HCEC 1CT (cell line): ENCODE measurements at regions not wholly inside any gene's neighbourhood (a gene's known extent, or its start where the extent isn't known, plus 50 kb on each side); places are given as distances from the start of the nearest gene placed in this dataset.

ENCODE experiments used
- DNase-seq: peaks from one replicate; pipeline ENCODE4 v3.0.0-alpha.2; 2017

GRCh38 chr16:65779201-65779600 is 587.3 kb upstream of the CDH5 start:
- no peak for DNase-seq

DNA sequence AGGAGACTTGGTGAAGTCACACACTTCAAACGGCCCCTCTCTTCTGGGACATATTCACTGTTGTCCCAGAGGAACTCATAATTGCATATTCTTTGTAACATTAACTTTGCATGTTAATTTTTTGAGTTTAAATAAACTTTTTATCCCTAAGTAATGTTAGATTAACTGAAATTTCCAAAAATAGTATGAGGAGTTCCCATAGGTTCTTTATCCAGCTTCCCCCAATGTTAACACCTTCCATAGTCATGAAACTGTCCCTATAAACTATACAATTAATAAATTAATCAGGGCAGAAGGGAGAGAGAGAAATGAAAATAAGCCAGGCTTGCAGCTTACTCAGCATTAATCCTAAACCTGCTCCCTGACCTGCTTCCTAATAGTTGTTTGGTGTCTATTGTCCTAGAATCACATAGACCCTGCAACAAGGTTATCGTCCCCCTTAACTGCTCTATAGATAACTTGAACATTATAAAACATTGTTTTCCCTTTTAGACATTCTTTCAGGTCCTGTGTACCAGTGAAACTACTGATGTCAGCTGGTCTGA is 589.8 kb upstream of the CDH5 start:
- DNase-seq: no peak

DNA sequence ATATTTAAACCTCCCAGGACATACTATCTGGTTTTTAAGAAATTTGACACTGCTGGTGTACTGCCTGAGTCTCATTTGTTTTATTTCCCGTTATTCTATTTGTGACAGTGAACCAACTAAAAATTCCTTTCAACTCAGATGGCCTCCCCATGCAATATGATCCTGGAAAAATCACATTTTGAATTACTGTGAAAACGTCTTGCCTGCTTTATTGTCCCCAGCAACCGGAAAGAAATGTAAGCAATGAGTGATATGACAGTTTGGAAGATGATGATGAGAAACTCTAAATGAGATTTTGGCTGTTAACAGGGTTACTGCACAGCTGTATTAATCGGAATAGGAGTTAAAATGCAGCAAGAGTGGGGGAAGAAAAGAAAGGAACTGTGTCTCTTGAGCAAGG is 590.7 kb upstream of the CDH5 start:
- DNase-seq: no peak

- DNase-seq: no peak
These were observed 592.1 kb upstream of the CDH5 start for GRCh38 chr16:65774350-65774749.

- no peak for DNase-seq
These were observed 593.1 kb upstream of the CDH5 start for GRCh38 chr16:65773301-65773874.

GRCh38 chr16:65772134-65772732 is 594.3 kb upstream of the CDH5 start:
- no peak for DNase-seq

- DNase-seq: no peak
These were observed 594.8 kb upstream of the CDH5 start for GRCh38 chr16:65771707-65772106.

DNA sequence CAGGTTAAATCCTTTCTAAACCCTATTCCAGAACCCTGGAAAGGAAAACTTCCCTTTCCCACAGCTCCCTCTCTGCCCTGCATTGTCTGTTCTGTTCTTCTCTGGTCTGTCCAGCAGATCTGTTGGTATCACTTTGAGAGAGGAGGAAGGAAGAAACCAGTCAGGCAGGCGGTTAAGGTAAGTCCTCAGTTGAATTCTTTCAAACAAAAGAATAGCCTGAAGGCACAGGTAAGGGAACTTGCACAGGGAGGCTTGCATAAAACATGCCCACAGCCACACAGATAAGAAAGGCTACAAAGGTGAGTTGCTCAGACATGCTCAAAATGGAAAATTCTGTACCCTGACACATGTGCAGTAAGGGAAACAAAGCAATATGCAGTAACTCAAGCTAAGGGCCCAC is 595.7 kb upstream of the CDH5 start:
- no peak for DNase-seq

GRCh38 chr16:65769776-65770438 is 596.6 kb upstream of the CDH5 start:
- DNase-seq: no peak

DNA sequence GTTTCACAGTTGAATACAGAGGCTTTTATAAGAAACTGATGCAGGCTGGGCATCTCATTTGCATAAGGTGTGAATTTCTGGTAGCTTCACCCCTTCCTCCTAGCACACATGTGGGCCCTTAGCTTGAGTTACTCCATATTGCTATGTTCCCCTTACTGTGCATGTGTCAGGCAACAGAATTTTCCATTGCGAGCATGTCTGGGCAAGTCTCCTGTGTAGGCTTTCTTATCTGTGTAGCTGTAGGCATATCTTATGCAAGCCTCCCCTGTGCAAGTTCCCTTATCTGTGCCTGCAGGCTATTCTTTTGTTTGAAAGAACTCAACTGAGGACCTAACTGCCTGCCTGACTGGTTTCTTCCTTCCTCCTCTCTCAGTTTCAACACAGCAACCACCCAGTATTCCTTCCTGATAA is 597.4 kb upstream of the CDH5 start:
- DNase-seq: no peak

DNA sequence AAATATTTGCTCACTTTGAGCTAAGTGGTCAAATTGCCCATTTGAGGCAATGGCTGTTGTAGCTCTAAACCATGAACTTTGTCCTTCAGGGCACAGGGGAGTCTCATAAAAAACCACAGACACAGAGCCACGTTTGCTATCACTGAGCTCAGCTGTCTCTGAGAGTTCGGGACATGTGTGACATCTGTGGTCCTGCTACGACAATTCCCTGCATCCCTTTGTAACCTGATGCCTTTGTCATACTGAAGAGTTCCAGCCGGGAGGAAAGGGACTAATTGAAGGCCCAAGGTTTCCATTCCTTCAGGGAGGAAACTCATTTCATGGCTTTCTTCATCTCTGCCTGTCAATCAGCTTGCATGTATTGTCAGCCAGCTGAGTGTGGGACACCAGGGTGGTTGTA is 599.4 kb upstream of the CDH5 start:
- DNase-seq: no peak

GRCh38 chr16:65763640-65764305 is 602.7 kb upstream of the CDH5 start:
- DNase-seq: no peak

DNA sequence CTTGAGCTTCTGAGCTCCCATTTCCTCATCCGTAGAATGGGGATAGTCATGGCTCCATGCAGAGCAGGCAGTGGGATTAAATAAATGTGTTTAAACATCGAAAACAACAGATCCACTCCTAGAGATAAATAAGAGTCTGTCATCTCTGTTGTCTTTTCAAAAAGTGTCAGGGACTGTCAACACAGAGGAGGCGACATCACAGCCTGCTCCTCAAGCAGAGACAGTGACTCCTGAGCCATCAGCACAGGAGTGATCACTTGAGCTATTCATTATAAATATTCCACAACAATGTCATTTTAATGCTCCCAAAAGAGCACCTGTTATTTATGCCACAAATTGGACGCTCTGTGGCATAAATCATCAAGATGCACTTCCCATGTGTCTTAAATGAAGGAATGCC is 605.6 kb upstream of the CDH5 start:
- no peak for DNase-seq

DNA sequence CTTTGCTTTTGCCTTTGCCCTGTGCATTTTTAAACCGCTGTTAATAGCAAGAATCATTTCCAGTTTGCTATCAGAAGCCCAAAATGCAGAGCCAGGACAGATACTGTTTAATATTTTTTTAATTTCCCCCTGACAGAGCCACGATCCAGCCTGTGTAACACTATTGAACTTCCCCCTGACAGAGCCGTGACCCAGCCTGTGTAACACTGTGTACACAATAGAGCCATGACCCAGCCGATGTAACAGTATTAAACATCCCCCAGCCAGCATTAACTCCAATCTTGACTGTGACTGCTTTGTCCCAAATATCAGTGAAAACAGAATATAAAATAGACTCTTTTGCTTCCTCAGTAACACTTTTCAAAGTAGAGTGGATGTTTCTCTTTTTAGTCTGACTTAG is 607.9 kb upstream of the CDH5 start:
- no peak for DNase-seq

GRCh38 chr16:65757064-65757463 is 609.4 kb upstream of the CDH5 start:
- DNase-seq: no peak

GRCh38 chr16:65756163-65756562 is 610.3 kb upstream of the CDH5 start:
- no peak for DNase-seq

GRCh38 chr16:65754820-65755691 is 611.4 kb upstream of the CDH5 start:
- no peak for DNase-seq

GRCh38 chr16:65752522-65752844 is 614.0 kb upstream of the CDH5 start:
- DNase-seq: no peak

- DNase-seq: no peak
These were observed 614.6 kb upstream of the CDH5 start for GRCh38 chr16:65751622-65752521.

DNA sequence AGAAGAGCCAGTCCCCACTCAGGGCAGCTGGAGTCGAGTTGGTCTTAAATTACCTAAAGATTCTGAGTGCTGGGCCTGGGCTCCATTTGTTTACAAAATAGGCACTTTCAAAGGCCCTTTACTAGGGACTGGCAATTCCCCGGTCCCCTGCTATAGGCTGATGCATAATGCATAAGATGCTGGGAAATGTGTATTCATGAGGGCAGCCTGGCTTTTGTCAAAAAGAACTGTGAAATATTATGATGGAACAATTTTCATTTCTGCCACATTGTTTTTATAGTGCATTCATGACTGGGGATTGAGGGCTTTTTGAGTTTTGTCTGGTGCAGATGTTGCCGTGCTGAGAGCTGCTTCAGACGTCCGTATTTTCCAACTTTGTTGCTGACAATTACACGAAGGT is 617.0 kb upstream of the CDH5 start:
- DNase-seq: no peak

GRCh38 chr16:65746941-65747340 is 619.5 kb upstream of the CDH5 start:
- no peak for DNase-seq

- DNase-seq: no peak
These were observed 621.2 kb upstream of the CDH5 start for GRCh38 chr16:65745201-65745708.
